Breast epithelium (tissue), 4 donors: ENCODE measurements at regions not wholly inside any gene's neighbourhood (a gene's known extent, or its start where the extent isn't known, plus 50 kb on each side); places are given as distances from the start of the nearest gene placed in this dataset.

Source experiments
- DNase-seq, 2 donors: peaks; one replicate each; pipeline ENCODE4 v3.0.0-alpha.2; 2019; ENCODE audit warnings: low spot score in 2 of 2
- H3K27ac ChIP-seq, 2 donors: fragments of 200-600 bp; sonication (generic) in 1 of 2; one replicate each; pipeline ENCODE4 v1.5.1; 2016 to 2019; ENCODE audit warnings: mild to moderate bottlenecking in 1 of 2
- H3K27me3 ChIP-seq, 2 donors: fragments of 200-600 bp; sonication (generic) in 1 of 2; one replicate each; pipeline versions ENCODE4 v1.5.1 to v1.6.0; 2017 to 2019; ENCODE audit warnings: control low read depth in 1 of 2, mild to moderate bottlenecking in 1 of 2
- H3K36me3 ChIP-seq: fragments of 200-600 bp; one replicate; pipeline ENCODE4 v1.5.1; 2019
- H3K4me1 ChIP-seq, 2 donors: fragments of 200-600 bp; sonication (generic); one replicate each; pipeline ENCODE4 v1.5.1; 2016 to 2019; ENCODE audit warnings: control low read depth in 1 of 2
- H3K4me3 ChIP-seq, 3 donors: fragments of 200-600 bp; sonication (generic); 1 replicate in 2 of 3; 2 replicates in 1 of 3; pipeline ENCODE4 v1.5.1; 2016 to 2019; ENCODE audit warnings: mild to moderate bottlenecking in 3 of 3, moderate library complexity in 2 of 3
- H3K9me3 ChIP-seq, 2 donors: fragments of 200-600 bp; sonication (generic) in 1 of 2; one replicate each; pipeline ENCODE4 v1.5.1; 2016 to 2019; ENCODE audit warnings: control low read depth in 1 of 2
- CTCF ChIP-seq, 3 donors: fragments of 450-650 bp; IDR thresholded peaks; one replicate each; pipeline ENCODE4 v1.5.1; 2016 to 2017; ENCODE audit warnings: antibody characterized with exemption in 3 of 3, mild to moderate bottlenecking in 3 of 3, moderate library complexity in 3 of 3
- POLR2A ChIP-seq: fragments of 450-650 bp; IDR thresholded peaks from one replicate; pipeline ENCODE4 v1.6.1; 2016; ENCODE audit warnings: antibody characterized with exemption, mild to moderate bottlenecking, moderate library complexity
- POLR2AphosphoS5 ChIP-seq, 3 donors: sonication (generic); formaldehyde crosslinking; IDR thresholded peaks; one replicate each; pipeline ENCODE4 v1.6.1; 2017; ENCODE audit warnings: antibody characterized with exemption in 3 of 3
- intact Hi-C: fragments of 100-400 bp; cut with DNase I; formaldehyde crosslinking; loops from one replicate; pipeline ENCODE4 v1.15.1; 2023; ENCODE audit warnings: low total_unique reads

- Histone ChIP-seq H3K4me1 (no peaks in the 10 kb centered on the region), H3K27ac (no peak overlapping the region)
These were observed 312.4 kb downstream of the BUD13 start for GRCh38 chr11:116460156-116460920.

DNA sequence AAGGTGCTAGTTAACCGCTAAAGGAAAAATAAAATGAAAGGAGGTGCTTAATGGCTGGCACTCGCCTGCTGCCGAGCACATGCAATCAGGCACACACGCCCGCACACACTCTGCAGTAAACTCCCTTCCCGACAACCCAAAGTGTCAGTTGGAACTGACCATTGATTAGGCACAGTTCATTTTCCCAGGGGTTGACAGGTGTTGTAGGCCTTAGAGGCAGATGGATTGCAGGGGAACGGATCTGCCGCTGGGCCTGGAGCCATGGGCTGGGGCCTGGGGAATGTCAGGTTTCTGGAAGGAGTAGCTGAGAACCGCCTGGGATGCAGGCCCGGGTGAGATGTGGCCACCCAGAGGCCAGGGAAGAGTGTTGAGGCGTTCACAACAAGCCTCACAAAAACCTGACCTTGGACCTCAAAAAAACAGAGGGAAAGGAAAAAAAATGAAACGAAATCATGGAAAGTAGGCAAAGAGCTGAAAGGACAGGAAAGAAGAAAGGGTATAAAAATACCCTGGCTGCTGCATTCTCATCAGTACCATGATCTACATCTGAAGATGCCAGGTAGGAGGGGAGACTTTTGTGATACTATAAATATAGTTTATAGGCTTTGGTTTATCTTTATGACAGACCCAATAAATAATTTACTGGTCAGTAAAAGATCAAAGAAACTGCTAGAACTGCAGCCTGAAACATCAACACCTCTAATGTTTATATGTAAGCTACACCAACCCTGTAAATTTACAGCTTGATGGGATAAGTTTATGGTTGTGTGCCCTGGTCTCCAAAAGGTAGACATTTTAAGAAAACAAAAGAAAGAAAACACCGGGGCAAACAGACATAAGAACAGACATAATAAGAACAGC is 313.4 kb downstream of the BUD13 start:
- intact Hi-C loops, result loop anchor here (5.0 kb wide), 1 partner anchor 837 kb away; no protein-coding TSS in a partner anchor
- no peaks in the 10 kb centered on the region for H3K4me1 ChIP-seq

More at GRCh38 chr11:116460156-116460920, 312.4 kb downstream of the BUD13 start:
- Histone ChIP-seq H3K9me3 (no peaks in the 10 kb centered on the region), H3K27me3 (peaks cover 0 to 17% of the 10 kb centered on the region in 2 donors), H3K36me3 (no peaks in the 10 kb centered on the region), H3K4me3 (no peak overlapping the region)
- intact Hi-C loops, result no loop called here
- DNase-seq, result no peak
- TF ChIP-seq CTCF (IDR thresholded peaks at IDR 0.05) (no peak), POLR2AphosphoS5 (IDR thresholded peaks at IDR 0.05) (no peak), POLR2A (no peak)

DNA sequence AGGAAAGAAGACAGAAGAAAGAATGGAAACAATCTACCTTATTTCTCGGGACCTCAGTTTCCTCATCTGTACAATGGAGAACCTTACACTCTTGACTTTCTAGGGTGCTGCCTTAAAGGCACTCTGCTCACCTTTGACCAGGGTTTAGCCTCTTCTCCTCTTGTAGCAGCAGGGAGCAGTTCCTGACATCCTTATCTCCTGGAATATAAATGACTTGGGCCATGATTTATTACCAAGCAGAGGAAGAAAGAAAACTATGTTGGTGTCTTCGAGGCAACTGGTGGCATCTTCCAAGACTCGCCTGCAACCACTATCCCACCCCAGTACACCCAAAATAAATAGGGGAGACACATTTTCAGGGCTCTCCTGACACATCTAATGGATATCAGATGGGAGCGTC is 314.2 kb downstream of the BUD13 start:
- intact Hi-C loops, result loop anchor here (5.0 kb wide), 1 partner anchor 836 kb away; no protein-coding TSS in a partner anchor
- Histone ChIP-seq H3K4me3 (no peak overlapping the region), H3K27ac (no peak overlapping the region), H3K9me3 (no peaks in the 10 kb centered on the region), H3K4me1 (no peaks in the 10 kb centered on the region), H3K27me3 (peaks cover 0 to 17% of the 10 kb centered on the region in 2 donors), H3K36me3 (no peaks in the 10 kb centered on the region)
- TF ChIP-seq POLR2A, result no peak
- TF ChIP-seq POLR2AphosphoS5 (IDR thresholded peaks at IDR 0.05), result no peak
- DNase-seq, result no peak

More for the DNA sequence above, 313.4 kb downstream of the BUD13 start:
- no peaks in the 10 kb centered on the region for H3K9me3 ChIP-seq
- no peak for DNase-seq
- H3K36me3 ChIP-seq, result no peaks in the 10 kb centered on the region
- no peak overlapping the region for H3K27ac ChIP-seq
- H3K27me3 ChIP-seq, result peaks cover 0 to 17% of the 10 kb centered on the region in 2 donors
- no peak overlapping the region for H3K4me3 ChIP-seq
- TF ChIP-seq CTCF (IDR thresholded peaks at IDR 0.05) (no peak), POLR2AphosphoS5 (IDR thresholded peaks at IDR 0.05) (no peak), POLR2A (no peak)

DNA sequence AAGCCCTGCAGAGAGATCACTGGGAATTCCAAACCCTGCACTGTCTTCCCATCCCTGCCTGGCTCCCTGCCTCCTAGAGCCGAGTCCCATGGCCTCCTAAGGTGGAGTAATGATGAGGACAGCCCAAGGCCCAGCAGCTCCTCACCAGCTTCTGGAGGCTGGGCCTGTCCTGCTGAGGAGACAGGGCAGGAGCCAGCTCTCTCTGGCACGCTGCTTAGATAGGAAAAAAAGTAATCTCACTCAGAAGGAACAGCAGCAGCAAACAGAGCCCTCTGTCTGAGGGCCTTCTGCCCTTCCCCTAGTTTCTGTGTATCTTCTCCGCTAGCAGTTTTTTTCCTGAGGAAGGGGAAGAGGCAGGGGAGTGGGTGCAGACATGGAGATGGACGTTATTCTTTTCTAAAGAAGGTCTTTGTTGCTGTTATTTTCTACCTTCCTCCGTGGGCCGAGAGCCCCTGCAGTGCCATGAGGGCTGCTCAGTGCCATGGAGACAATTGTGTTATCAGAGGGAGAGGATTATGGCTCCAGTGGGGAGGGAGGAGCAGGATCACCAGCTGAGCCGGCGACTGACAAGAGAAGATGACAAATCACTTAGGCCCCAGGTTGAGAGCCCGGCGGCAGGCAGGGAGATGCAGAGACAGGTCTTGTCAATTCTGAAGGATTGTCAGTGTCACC is 315.3 kb downstream of the BUD13 start:
- Histone ChIP-seq H3K27me3 (peaks cover 0 to 16% of the 10 kb centered on the region in 2 donors), H3K9me3 (peaks cover 0 to under 1% of the 10 kb centered on the region in 2 donors), H3K4me3 (no peak overlapping the region), H3K36me3 (no peaks in the 10 kb centered on the region), H3K4me1 (no peaks in the 10 kb centered on the region), H3K27ac (no peak overlapping the region)
- TF ChIP-seq POLR2A (no peak), CTCF (IDR thresholded peaks at IDR 0.05) (no peak), POLR2AphosphoS5 (IDR thresholded peaks at IDR 0.05) (no peak)
- intact Hi-C loops, result loop anchor here (5.0 kb wide), 1 partner anchor 835 kb away; no protein-coding TSS in a partner anchor
- DNase-seq, result no peak

- Histone ChIP-seq H3K9me3 (peaks cover 5 to 8% of the 10 kb centered on the region in 2 donors), H3K36me3 (no peaks in the 10 kb centered on the region), H3K4me3 (no peak overlapping the region), H3K27ac (no peak overlapping the region), H3K27me3 (peaks cover 0 to 2% of the 10 kb centered on the region in 2 donors), H3K4me1 (no peaks in the 10 kb centered on the region)
- DNase-seq, result no peak
- intact Hi-C loops, result loop anchor here (5.0 kb wide), 1 partner anchor 833 kb away; no protein-coding TSS in a partner anchor
- TF ChIP-seq POLR2AphosphoS5 (IDR thresholded peaks at IDR 0.05), result no peak
- TF ChIP-seq POLR2A, result no peak
- no peak for TF ChIP-seq CTCF (IDR thresholded peaks at IDR 0.05)
These were observed 317.8 kb downstream of the BUD13 start for GRCh38 chr11:116454951-116455350.
